ENCODE measurements at regions not wholly inside any gene's neighbourhood (a gene's known extent, or its start where the extent isn't known, plus 50 kb on each side); places are given as distances from the start of the nearest gene placed in this dataset.

DNA sequence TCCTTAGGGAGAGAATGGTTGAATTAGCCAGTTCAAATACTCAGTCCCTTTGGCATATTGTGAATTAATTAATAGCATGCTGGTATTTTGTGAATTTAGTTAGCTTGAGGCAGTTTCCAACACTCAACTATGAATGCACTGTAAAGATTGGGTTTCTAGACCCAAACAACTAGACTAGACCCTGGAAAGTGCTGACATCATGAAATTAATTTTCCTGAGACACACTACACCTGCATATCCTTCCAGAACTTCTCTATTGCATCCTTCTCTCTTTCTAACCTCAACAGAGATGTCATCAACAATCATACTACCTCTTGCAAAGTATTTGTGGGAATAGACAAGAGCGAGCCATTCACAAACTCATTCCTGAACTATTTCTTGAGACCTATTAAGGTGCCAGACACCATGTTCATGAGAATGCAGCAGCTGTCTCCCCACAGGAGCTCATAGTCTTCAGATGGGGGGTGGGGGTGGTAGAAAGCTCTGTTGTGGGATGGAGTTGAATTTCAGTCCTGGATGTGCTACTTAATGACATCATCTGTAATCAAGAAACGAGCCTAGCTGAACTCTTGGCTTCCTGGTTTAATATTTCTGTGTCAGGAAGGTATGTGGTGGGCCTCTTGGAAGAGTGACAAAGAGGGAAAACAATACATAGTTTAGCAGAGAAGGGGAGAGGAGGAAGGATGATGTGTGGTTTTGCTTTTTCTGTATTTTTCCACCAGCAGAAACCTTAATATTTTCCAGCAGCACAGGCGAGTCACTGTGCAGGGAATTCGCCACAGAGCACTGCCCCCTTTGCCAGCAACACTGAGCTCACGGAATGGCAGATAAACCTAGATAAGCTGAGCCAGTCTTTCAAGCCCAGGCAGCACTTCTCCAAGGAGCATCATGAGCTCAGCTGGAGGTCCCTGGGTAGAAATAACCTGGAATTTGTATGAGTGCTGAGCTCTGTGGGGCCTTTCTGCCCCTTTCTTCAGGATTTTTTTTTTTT is 53.1 kb upstream of the CYSLTR2 start:
- H3K9me2 ChIP-seq (ENCODE audit: insufficient read depth) = no peaks in the 10 kb centered on the region
- H3K4me3 ChIP-seq = no peak overlapping the region
- no peak for TF ChIP-seq EZH2 (IDR thresholded peaks at IDR 0.05; ENCODE audit: low read depth)
- TF ChIP-seq, protein P1, sequence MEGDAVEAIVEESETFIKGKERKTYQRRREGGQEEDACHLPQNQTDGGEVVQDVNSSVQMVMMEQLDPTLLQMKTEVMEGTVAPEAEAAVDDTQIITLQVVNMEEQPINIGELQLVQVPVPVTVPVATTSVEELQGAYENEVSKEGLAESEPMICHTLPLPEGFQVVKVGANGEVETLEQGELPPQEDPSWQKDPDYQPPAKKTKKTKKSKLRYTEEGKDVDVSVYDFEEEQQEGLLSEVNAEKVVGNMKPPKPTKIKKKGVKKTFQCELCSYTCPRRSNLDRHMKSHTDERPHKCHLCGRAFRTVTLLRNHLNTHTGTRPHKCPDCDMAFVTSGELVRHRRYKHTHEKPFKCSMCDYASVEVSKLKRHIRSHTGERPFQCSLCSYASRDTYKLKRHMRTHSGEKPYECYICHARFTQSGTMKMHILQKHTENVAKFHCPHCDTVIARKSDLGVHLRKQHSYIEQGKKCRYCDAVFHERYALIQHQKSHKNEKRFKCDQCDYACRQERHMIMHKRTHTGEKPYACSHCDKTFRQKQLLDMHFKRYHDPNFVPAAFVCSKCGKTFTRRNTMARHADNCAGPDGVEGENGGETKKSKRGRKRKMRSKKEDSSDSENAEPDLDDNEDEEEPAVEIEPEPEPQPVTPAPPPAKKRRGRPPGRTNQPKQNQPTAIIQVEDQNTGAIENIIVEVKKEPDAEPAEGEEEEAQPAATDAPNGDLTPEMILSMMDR (conservative IDR thresholded peaks at IDR 0.05) = no peak
- H3K4me2 ChIP-seq = no peak overlapping the region
- no peaks in the 10 kb centered on the region for H3K27me3 ChIP-seq (ENCODE audit: insufficient read depth, low read depth)
- no peaks in the 10 kb centered on the region for H3K4me1 ChIP-seq (replicated peaks; ENCODE audit: insufficient read depth)
- no peaks in the 10 kb centered on the region for H4K20me1 ChIP-seq (ENCODE audit: insufficient read depth)
- no peak overlapping the region for H2AFZ ChIP-seq
- no peaks in the 10 kb centered on the region for H3K36me3 ChIP-seq (ENCODE audit: low read depth)
- no peaks in the 10 kb centered on the region for H3K79me2 ChIP-seq (ENCODE audit: low read depth)
- H3F3A ChIP-seq (ENCODE audit: insufficient read depth, low read depth) = no peaks in the 10 kb centered on the region
- no peak overlapping the region for H3K27ac ChIP-seq
- POLR2A ChIA-PET (ENCODE audit: unreplicated experiment) = interaction anchor here (0.5 kb wide), 1 partner anchor 341 kb away, joined by 3 read pairs; no protein-coding TSS in a partner anchor
- no peaks in the 10 kb centered on the region for H3K9me3 ChIP-seq (ENCODE audit: insufficient read depth, low read depth)
- intact Hi-C loops (cut with micrococcal nuclease; ENCODE audit: unreplicated experiment) = no loop called here
- CTCF ChIA-PET = no interaction called here
- DNase-seq = no peak
- no TSS peak for BruUV-seq (replicated peaks)

DNA sequence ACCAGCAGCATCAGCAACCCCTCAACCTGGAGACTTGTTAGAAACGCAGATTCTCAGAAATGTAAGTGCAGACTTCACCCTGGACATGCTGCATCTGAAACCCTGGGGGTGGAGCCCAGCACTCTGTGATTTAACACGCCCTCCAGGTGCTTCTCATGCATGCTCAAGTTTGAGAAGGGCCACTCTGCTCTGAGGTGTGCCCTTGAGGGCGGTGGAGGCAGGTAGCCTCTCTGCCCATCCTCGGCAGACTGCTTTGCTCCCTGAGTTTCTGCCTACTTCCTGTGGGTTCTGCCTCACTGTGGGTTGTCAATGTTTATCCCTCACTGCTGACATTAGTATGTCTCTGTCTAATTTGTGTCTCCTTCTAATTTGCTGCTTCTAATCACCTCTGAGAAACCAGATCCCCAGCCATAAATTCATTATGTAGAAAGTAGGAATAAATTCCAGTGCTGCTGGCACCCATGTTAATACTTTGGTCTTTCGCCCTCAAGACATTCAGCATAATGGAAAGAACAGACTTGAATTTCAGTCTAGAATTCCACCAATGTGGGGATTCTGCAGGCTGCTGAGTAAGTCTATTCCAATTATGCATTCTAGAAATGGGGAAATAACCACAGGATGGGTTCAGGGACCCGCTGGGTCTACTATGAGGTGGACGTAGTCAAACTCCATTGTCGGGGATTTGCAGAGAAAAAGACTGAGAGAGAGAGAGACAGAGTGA is 51.3 kb upstream of the CYSLTR2 start:
- no peaks in the 10 kb centered on the region for H4K20me1 ChIP-seq (ENCODE audit: insufficient read depth)
- H2AFZ ChIP-seq = no peak overlapping the region
- no peaks in the 10 kb centered on the region for H3K27me3 ChIP-seq (ENCODE audit: insufficient read depth, low read depth)
- no peaks in the 10 kb centered on the region for H3K4me1 ChIP-seq (replicated peaks; ENCODE audit: insufficient read depth)
- no peak overlapping the region for H3K4me2 ChIP-seq
- no peaks in the 10 kb centered on the region for H3K9me3 ChIP-seq (ENCODE audit: insufficient read depth, low read depth)
- intact Hi-C loops (cut with micrococcal nuclease; ENCODE audit: unreplicated experiment) = no loop called here
- POLR2A ChIA-PET (ENCODE audit: unreplicated experiment) = no interaction called here
- TF ChIP-seq, protein P1 (conservative IDR thresholded peaks at IDR 0.05) = no peak
- no peak for TF ChIP-seq EZH2 (IDR thresholded peaks at IDR 0.05; ENCODE audit: low read depth)
- no peaks in the 10 kb centered on the region for H3F3A ChIP-seq (ENCODE audit: insufficient read depth, low read depth)
- no peaks in the 10 kb centered on the region for H3K36me3 ChIP-seq (ENCODE audit: low read depth)
- CTCF ChIA-PET = no interaction called here
- no peaks in the 10 kb centered on the region for H3K79me2 ChIP-seq (ENCODE audit: low read depth)
- no peak overlapping the region for H3K27ac ChIP-seq
- no peaks in the 10 kb centered on the region for H3K9me2 ChIP-seq (ENCODE audit: insufficient read depth)
- no peak for DNase-seq
- no TSS peak for BruUV-seq (replicated peaks)
- no peak overlapping the region for H3K4me3 ChIP-seq

DNA sequence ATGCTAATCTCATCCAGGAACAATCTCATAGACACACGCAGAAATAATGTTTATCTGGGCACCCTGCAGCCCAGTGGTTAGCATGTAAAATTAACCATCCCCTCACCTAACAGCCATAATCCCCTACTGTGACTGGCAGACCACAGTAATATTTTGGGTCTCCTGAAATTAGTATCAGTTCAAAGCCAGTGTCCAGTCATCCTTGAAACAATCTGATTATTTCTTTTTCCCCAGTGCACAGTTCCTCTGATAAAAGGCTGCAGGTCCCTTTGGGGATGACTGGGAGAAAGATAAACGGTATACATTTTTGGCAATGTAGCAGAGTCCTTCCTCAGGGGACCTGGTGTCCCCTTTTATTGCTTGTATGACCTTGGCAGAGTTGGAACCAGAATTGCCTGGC is 50.4 kb upstream of the CYSLTR2 start:
- no peaks in the 10 kb centered on the region for H3K9me3 ChIP-seq (ENCODE audit: insufficient read depth, low read depth)

More for the DNA sequence above, 50.4 kb upstream of the CYSLTR2 start:
- H2AFZ ChIP-seq = no peak overlapping the region
- H3K9me2 ChIP-seq (ENCODE audit: insufficient read depth) = no peaks in the 10 kb centered on the region
- intact Hi-C loops (cut with micrococcal nuclease; ENCODE audit: unreplicated experiment) = no loop called here
- POLR2A ChIA-PET (ENCODE audit: unreplicated experiment) = no interaction called here
- H4K20me1 ChIP-seq (ENCODE audit: insufficient read depth) = no peaks in the 10 kb centered on the region
- H3K79me2 ChIP-seq (ENCODE audit: low read depth) = no peaks in the 10 kb centered on the region
- no peak overlapping the region for H3K4me2 ChIP-seq
- TF ChIP-seq EZH2 (IDR thresholded peaks at IDR 0.05; ENCODE audit: low read depth) = no peak
- TF ChIP-seq, protein P1 (conservative IDR thresholded peaks at IDR 0.05) = no peak
- no peak for DNase-seq
- H3K4me1 ChIP-seq (replicated peaks; ENCODE audit: insufficient read depth) = no peaks in the 10 kb centered on the region
- no peaks in the 10 kb centered on the region for H3K27me3 ChIP-seq (ENCODE audit: insufficient read depth, low read depth)
- H3K36me3 ChIP-seq (ENCODE audit: low read depth) = no peaks in the 10 kb centered on the region
- no peaks in the 10 kb centered on the region for H3F3A ChIP-seq (ENCODE audit: insufficient read depth, low read depth)
- no peak overlapping the region for H3K27ac ChIP-seq
- BruUV-seq (replicated peaks) = no TSS peak
- no peak overlapping the region for H3K4me3 ChIP-seq
- CTCF ChIA-PET = no interaction called here
